ENCODE measurements at regions not wholly inside any gene's neighbourhood (a gene's known extent, or its start where the extent isn't known, plus 50 kb on each side); places are given as distances from the start of the nearest gene placed in this dataset.

- TF ChIP-seq EZH2 (IDR thresholded peaks at IDR 0.05; ENCODE audit: insufficient read depth, low read length): no peak
- no peak for TF ChIP-seq CTCF (IDR thresholded peaks at IDR 0.05; ENCODE audit: insufficient read depth, low read depth, low read length)
Measured at GRCh38 chrX:155778844-155779553, 102.1 kb upstream of the VAMP7 start.

All from astrocyte (in vitro differentiated cells and primary cell).